Right atrium auricular region (tissue), 2 donors: ENCODE measurements at regions not wholly inside any gene's neighbourhood (a gene's known extent, or its start where the extent isn't known, plus 50 kb on each side); places are given as distances from the start of the nearest gene placed in this dataset.

Source experiments
- DNase-seq: peaks from one replicate; pipeline ENCODE4 v3.0.0-alpha.2; 2019; ENCODE audit warnings: low spot score
- H3K27ac ChIP-seq, 2 donors: fragments of 200-600 bp; sonication (generic); 1 replicate in 1 of 2; 2 replicates in 1 of 2; pipeline ENCODE4 v1.5.1; 2016 to 2019
- H3K27me3 ChIP-seq, 2 donors: fragments of 200-600 bp; sonication (generic); one replicate each; pipeline versions ENCODE4 v1.5.1 to v1.6.0; 2017 to 2019
- H3K36me3 ChIP-seq: fragments of 200-600 bp; sonication (generic); one replicate; pipeline ENCODE4 v1.5.1; 2016
- H3K4me1 ChIP-seq, 2 donors: fragments of 200-600 bp; sonication (generic); one replicate each; pipeline versions ENCODE4 v1.5.1 to v1.6.0; 2017 to 2019
- H3K4me3 ChIP-seq, 2 donors: fragments of 200-600 bp; sonication (generic); 1 replicate in 1 of 2; 2 replicates in 1 of 2; pipeline ENCODE4 v1.5.1; 2017 to 2019; ENCODE audit warnings: mild to moderate bottlenecking in 1 of 2, moderate library complexity in 1 of 2
- H3K9me3 ChIP-seq, 2 donors: fragments of 200-600 bp; sonication (generic); one replicate each; pipeline ENCODE4 v1.5.1; 2019
- CTCF ChIP-seq, 2 donors: fragments of 200-600 bp; sonication (generic); IDR thresholded peaks; one replicate each; pipeline ENCODE4 v1.5.1; 2019; ENCODE audit warnings: antibody characterized with exemption in 2 of 2

- H3K4me1 ChIP-seq, result peaks cover 0 to 3% of the 10 kb centered on the region in 2 donors
Observed at GRCh38 chr4:11898796-11899195, 470.1 kb upstream of the HS3ST1 start.

GRCh38 chr4:11895766-11896165 is 467.1 kb upstream of the HS3ST1 start:
- H3K4me1 ChIP-seq, result no peaks in the 10 kb centered on the region
- no peaks in the 10 kb centered on the region for H3K27me3 ChIP-seq
- H3K36me3 ChIP-seq, result no peaks in the 10 kb centered on the region
- H3K27ac ChIP-seq, result no peak overlapping the region
- DNase-seq, result no peak
- no peaks in the 10 kb centered on the region for H3K9me3 ChIP-seq
- H3K4me3 ChIP-seq, result no peak overlapping the region
- no peak for TF ChIP-seq CTCF (IDR thresholded peaks at IDR 0.05)

More at GRCh38 chr4:11898796-11899195, 470.1 kb upstream of the HS3ST1 start:
- DNase-seq, result no peak
- Histone ChIP-seq H3K9me3 (no peaks in the 10 kb centered on the region), H3K27ac (no peak overlapping the region), H3K36me3 (no peaks in the 10 kb centered on the region), H3K4me3 (no peak overlapping the region), H3K27me3 (no peaks in the 10 kb centered on the region)
- TF ChIP-seq CTCF (IDR thresholded peaks at IDR 0.05), result no peak

GRCh38 chr4:11894977-11895376 is 466.3 kb upstream of the HS3ST1 start:
- Histone ChIP-seq H3K27me3 (no peaks in the 10 kb centered on the region), H3K36me3 (no peaks in the 10 kb centered on the region)
- TF ChIP-seq CTCF (IDR thresholded peaks at IDR 0.05), result no peak

GRCh38 chr4:11894221-11894620 is 465.5 kb upstream of the HS3ST1 start:
- Histone ChIP-seq H3K4me1 (no peaks in the 10 kb centered on the region), H3K4me3 (no peak overlapping the region), H3K36me3 (no peaks in the 10 kb centered on the region), H3K27me3 (no peaks in the 10 kb centered on the region), H3K9me3 (no peaks in the 10 kb centered on the region), H3K27ac (no peak overlapping the region)
- TF ChIP-seq CTCF (IDR thresholded peaks at IDR 0.05), result no peak
- DNase-seq, result no peak

More at GRCh38 chr4:11894977-11895376, 466.3 kb upstream of the HS3ST1 start:
- DNase-seq, result no peak
- Histone ChIP-seq H3K4me1 (no peaks in the 10 kb centered on the region), H3K9me3 (no peaks in the 10 kb centered on the region), H3K27ac (no peak overlapping the region), H3K4me3 (no peak overlapping the region)

- no peak overlapping the region for H3K4me3 ChIP-seq
- H3K27ac ChIP-seq, result no peak overlapping the region
- TF ChIP-seq CTCF (IDR thresholded peaks at IDR 0.05), result no peak
- no peak for DNase-seq
- no peaks in the 10 kb centered on the region for H3K36me3 ChIP-seq
- H3K9me3 ChIP-seq, result no peaks in the 10 kb centered on the region
- H3K27me3 ChIP-seq, result no peaks in the 10 kb centered on the region
- no peaks in the 10 kb centered on the region for H3K4me1 ChIP-seq
Observed at GRCh38 chr4:11889099-11889498, 460.4 kb upstream of the HS3ST1 start.

GRCh38 chr4:11881947-11882346 is 453.3 kb upstream of the HS3ST1 start:
- no peaks in the 10 kb centered on the region for H3K4me1 ChIP-seq
- H3K4me3 ChIP-seq, result no peak overlapping the region
- no peak for DNase-seq
- no peak for TF ChIP-seq CTCF (IDR thresholded peaks at IDR 0.05)
- H3K27ac ChIP-seq, result no peak overlapping the region
- H3K27me3 ChIP-seq, result no peaks in the 10 kb centered on the region
- H3K36me3 ChIP-seq, result no peaks in the 10 kb centered on the region
- no peaks in the 10 kb centered on the region for H3K9me3 ChIP-seq
